HG02973 (cell line): ENCODE measurements at regions not wholly inside any gene's neighbourhood (a gene's known extent, or its start where the extent isn't known, plus 50 kb on each side); places are given as distances from the start of the nearest gene placed in this dataset.

Experiments
- ATAC-seq: cut with Tn5 transposase; IDR thresholded peaks from one replicate; pipeline ENCODE4 v1.9.1; 2021; ENCODE audit warnings: moderate library complexity; ENCODE audit not compliant: unreplicated experiment

GRCh38 chr1:229760478-229760996 is 134.5 kb downstream of the URB2 start:
- no peak for ATAC-seq

GRCh38 chr1:229762891-229763290 is 136.8 kb downstream of the URB2 start:
- no peak for ATAC-seq

DNA sequence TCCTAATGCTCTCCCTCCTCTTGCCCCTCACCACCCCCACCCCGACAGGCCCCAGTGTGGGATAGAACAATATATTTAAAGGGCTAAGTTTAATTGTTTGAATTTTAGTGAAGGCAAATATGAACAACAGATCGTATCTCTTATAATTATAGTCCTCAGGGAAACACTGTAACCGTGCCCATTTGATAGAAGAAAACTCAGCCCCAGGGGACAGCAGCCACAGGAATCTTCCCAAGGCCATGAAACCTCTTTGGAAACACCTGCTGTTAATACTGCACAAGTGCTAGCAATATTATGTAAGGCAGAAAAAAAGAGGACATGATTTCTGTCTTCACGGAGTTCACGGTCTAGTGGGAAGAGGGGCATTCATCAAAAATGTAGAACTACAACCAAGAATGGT is 142.2 kb downstream of the URB2 start:
- ATAC-seq: no peak

DNA sequence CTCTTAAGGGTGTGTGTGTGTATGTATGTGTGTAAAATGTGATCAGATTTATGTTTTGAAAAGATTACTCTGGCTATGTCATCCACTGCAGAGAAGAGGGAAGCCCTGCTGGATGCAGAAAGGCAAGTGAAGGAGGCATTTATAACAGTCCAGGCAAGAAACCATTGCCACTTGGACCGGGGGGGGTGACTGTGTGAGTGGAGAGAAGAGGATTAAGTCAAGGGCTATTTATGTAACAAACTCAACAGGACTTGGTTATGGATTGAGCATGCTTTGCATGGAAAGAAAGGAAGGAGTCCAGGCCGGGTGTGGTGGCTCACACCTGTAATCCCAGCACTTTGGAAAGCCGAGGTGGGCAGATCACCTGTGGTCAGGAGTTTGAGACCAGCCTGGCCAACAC is 143.0 kb downstream of the URB2 start:
- no peak for ATAC-seq

GRCh38 chr1:229769809-229770208 is 143.8 kb downstream of the URB2 start:
- no peak for ATAC-seq

DNA sequence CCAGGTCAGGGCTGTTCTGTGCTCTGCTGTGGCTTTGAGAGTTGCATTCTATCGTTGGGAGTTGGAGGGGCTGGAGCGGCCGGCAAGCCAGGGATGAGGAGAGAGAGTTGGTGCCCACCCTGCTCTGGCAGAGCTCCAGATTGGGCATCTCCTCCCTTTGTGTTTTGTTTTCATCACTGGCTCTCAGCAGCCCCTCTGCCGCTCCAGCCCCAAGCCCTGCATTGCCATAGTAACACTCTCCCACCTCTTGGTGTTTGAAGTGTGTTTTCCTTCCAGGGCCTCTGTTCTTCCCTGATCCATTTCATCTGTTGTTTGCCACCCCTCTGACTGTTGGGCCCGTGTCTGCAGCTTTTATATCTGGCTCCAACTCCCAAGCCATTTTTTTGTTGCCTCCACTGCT is 152.7 kb downstream of the URB2 start:
- no peak for ATAC-seq

DNA sequence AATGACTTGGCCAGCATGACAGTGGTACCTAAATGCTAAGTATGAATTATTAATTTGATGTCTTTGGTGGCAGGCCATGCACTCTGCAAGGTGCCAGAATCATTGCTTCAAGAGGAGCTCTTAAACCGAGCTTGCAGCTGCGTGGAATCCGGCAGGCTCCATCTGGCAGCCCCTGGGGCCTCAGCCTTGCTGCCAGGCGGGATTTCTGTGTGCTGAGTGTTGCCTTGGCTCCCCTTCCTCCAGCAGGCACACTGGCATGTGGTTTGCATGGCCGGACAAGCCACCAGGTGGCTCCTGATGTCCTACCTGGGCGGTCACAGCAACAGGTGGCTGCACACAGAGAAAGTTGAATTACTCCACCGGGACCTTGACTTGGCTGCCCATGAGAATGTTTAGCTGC is 155.4 kb downstream of the URB2 start:
- ATAC-seq: no peak

GRCh38 chr1:229782469-229782868 is 156.4 kb downstream of the URB2 start:
- no peak for ATAC-seq

- ATAC-seq: no peak
Measured at GRCh38 chr1:229784834-229785233, 158.8 kb downstream of the URB2 start.

- ATAC-seq: no peak
Measured at GRCh38 chr1:229786974-229787610, 161.0 kb downstream of the URB2 start.

DNA sequence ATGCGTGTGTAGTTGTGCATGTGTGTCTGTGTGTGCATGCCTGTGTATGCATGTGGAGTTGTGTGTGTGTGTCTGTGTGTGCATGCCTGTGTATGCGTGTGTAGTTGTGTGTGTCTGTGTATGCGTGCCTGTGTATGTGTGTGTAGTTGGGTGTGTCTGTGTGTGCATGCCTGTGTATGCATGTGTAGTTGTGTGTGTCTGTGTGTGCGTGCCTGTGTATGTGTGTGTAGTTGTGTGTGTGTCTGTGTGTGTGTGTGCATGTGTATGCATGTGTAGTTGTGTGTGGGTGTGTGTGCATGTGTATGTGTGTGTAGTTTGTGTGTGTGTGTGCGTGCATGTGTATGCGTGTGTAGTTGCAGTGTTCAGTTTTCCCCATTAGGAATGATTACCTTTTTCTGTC is 162.0 kb downstream of the URB2 start:
- ATAC-seq: no peak

DNA sequence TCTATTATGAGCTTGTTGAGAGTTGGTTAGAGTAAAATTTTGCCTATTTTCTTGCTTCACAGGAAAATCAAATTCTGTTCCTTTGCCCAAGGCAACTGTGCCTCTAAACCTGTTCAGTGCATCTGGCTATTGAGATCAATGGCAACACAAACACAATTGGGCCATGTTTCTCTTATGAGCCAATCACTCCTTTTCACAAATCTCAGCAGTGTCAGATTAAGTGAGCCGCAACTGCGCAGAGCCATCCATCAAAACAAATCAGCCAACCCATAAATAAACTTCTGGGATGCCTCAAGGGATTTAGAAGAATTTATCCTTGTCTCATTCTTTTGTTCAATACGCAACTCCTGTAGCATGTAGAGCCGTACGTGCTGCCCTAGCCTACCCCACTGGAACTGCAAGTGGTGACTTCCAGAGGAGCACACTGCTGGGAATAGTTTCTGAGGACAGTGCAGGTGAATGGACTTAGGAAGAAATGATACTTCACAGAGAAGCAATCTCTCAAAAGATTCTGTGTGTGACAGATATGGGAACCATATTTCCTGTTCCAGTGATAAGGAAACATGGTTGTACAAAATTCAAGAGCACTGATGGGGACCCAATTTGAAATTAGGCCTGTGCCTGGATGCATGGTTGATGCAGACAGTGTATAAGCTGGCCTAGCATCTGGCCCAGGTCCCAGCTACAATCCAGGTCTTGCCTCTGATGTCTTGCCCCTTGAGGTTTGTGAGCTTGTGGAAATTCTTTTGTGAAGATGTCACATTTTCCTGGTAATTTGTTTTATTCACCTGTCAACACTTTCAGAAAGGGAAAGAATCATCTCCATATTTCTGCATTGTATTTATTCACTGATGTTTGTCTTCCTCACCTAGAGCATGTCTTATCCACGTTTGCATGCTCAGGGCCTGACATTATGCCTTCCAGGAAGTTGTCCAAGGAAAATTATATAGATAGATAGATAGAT is 166.2 kb downstream of the URB2 start:
- ATAC-seq: no peak

DNA sequence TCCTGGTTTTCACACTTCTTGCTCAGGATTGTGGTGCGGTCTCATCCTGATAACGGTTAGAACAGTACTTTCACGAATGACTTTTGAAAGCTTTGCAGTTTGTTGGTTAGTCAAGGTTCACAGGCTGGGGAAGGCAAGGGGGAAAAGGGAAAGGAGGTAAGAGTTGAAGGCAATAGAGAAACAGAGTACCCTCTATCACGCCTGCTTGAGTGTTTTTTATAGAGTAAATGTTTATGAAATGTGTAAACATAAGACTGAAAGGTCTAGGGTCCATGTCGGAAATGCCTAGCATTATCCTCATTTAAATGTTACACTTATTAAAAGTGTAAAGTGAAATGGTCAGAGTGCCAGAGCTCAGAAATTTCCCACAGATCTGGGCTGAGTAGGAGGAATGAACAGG is 167.4 kb downstream of the URB2 start:
- ATAC-seq: no peak

DNA sequence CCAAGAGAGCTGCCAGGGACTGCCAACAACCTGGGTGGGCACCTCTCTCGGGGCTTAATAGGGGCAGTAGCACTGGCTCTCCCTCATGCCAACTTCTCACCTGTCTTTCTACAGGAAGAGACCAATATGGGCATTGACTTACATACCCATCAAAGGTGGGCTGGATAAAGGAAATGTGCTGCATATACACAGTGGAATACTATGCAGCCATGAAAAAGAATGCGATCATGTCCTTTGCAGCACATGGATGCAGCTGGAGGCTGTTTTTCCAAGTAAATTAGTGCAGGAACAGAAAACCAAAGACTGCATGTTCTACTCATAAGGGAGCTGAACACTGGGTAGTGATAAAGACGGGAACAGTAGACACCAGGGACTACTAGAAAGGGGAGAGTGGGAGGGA is 172.5 kb downstream of the URB2 start:
- ATAC-seq: no peak

GRCh38 chr1:229803626-229804217 is 177.7 kb downstream of the URB2 start:
- no peak for ATAC-seq

GRCh38 chr1:229808272-229808671 is 182.2 kb downstream of the URB2 start:
- ATAC-seq: no peak

DNA sequence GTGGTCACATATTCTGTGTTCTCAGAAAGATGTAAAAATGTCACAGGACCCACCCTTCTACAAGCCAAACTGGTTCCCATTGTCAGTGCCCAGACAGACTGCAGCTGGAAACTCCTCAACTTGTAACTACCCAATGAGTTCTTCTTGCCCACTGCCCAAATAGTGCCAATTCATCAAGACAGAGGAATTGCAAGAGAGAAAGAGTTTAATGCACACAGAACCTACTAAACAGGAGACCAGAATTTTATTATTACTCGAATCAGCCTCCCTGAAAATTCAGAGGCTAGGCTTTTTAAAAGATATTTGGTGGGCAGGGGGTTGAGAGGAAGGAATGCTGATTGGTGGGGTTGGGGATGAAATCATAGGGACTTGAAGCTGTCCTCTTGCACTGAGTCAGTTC is 184.1 kb downstream of the URB2 start:
- no peak for ATAC-seq

DNA sequence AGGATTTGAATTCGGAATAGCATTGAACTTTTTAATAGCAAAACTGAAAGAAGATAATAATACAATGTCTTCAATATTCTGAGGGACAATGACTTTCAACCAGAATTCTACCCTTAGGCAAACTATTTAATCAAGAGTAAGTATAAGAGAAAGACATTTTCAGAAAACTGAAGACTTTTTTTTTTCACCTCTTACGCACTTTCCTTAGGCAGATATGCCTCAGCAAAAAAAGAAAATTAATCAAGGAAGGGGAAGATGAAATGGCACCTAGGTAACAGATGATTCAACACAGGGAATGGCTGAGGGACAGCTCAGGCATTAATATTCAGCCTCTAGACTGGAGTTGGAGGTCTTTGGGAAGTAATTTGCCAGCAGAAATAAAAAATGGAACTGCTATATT is 184.9 kb downstream of the URB2 start:
- no peak for ATAC-seq

DNA sequence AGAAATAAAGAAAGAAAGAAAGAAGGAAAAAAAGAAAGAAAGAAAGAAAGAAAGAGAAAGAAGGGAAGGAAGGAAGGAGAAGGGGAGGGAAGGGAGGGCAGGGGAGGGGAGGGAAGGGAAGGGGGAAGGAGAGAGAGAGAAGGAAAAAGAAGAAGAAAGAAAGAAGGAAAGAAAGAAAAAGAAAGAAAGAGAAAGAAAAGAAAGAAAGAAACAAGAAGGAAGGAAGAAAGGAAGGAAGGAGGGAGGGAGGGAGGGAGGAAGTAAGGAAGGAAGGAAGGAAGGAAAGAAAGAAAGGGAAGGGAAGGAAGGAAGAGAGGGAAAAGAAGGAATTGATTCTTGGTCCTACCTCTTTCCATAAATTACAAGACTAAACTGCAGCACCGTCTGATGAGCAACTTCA is 186.1 kb downstream of the URB2 start:
- ATAC-seq: no peak

DNA sequence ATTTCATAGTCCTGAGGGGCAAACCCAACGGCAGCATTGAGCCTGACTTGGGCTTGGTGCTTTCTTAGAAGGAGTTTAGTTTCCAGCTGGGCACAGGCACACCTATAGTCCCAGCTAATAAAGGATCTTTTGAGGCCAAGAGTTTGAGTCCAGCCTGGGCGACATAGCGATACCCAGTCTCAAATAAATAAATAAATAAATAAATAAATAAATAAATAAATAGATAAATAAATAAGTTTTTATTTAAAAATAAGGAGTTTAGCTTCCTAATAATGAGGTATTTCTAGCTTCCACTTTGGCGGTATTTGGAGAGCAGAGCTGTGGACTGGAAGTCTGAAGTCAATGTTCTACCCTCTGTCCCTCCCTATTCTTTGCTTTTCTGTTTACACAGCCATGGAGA is 186.6 kb downstream of the URB2 start:
- no peak for ATAC-seq

DNA sequence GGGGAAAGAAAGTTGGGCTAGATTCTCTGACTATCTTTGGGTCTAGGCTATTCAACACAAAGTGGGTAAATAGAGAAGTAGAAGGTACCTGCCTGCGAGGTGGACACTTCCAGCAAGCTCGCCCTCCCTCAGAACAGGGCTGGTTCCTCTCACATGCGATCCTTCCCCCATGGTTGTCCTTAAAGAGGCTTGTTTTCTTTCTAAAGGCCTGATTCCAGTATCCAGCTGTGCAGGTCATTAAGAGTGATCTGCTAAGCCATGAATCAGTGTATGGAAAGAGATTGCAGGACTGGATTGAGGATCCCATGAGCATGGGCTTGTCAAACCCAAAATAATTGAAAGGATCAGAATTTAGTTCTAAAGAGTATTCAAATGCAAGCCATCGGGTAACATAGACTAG is 189.0 kb downstream of the URB2 start:
- no peak for ATAC-seq

- ATAC-seq: no peak
Measured at GRCh38 chr1:229815961-229816360, 189.9 kb downstream of the URB2 start.
